ENCODE measurements at regions not wholly inside any gene's neighbourhood (a gene's known extent, or its start where the extent isn't known, plus 50 kb on each side); places are given as distances from the start of the nearest gene placed in this dataset.

DNA sequence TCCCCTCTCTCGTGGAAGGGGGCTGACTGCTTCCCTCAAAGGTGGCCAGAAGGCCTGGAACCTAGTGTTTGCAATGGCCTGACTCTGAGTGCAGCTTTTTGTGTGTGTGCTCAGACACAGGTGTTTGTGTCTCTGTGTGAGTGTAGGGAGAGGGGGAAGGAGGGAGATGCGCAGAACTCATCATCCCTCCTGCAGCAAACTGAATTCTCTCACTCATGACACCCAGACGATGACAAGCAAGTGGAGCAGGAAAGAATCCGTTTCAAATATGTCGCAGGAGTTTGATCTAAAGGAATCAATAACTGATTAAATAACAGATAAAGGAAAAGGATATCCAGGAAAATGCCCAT is 101.4 kb downstream of the TNFAIP3 start:
- Histone ChIP-seq H3K79me1 (ENCODE audit: low read depth, low read length) (no peaks in the 10 kb centered on the region), H2AK5ac (ENCODE audit: low read depth, low read length) (no peak overlapping the region), H3K9ac (ENCODE audit: low read depth, low read length, poor library complexity) (no peak overlapping the region), H3K27me3 (ENCODE audit: control insufficient read depth in 3 of 3, insufficient read depth in 3 of 3, low read depth in 1 of 3, low read length in 3 of 3) (no peaks in the 10 kb centered on the region), H2BK120ac (ENCODE audit: low read depth, low read length) (no peak overlapping the region), H3K18ac (ENCODE audit: low read length) (no peak overlapping the region), H3K27ac (replicated peaks; ENCODE audit: low read length) (no peak overlapping the region), H3K23ac (ENCODE audit: low read depth, low read length, poor library complexity) (no peak overlapping the region), H2BK15ac (ENCODE audit: low read length) (no peak overlapping the region), H3K4me3 (ENCODE audit: low read length in 2 of 2) (no peak overlapping the region), H4K91ac (ENCODE audit: low read depth, low read length, poor library complexity) (no peak overlapping the region), H3K9me3 (replicated peaks in 1 of 2; ENCODE audit: control insufficient read depth in 2 of 2, insufficient read depth in 1 of 2, low read depth in 1 of 2, low read length in 2 of 2) (no peaks in the 10 kb centered on the region), H2BK12ac (ENCODE audit: low read length) (no peak overlapping the region), H3K14ac (ENCODE audit: low read length) (no peak overlapping the region), H3K4ac (ENCODE audit: low read length) (no peak overlapping the region), H3K4me2 (ENCODE audit: insufficient read depth, low read length, poor library complexity, severe bottlenecking) (no peak overlapping the region), H4K8ac (ENCODE audit: low read depth, low read length) (no peak overlapping the region), H3K36me3 (replicated peaks in 1 of 2; ENCODE audit: control insufficient read depth in 2 of 2, insufficient read depth in 2 of 2, low read length in 2 of 2) (no peaks in the 10 kb centered on the region), H2AFZ (ENCODE audit: low read length) (no peak overlapping the region), H3K4me1 (ENCODE audit: control insufficient read depth in 2 of 2, insufficient read depth in 1 of 2, low read depth in 1 of 2, low read length in 2 of 2) (no peaks in the 10 kb centered on the region), H2BK5ac (ENCODE audit: low read length) (no peak overlapping the region)
- no peak for DNase-seq (ENCODE audit: low spot score)
- WGBS, 2 donors (ENCODE audit: extremely low coverage in 2 of 2, insufficient read length in 2 of 2, insufficient replicate concordance in 1 of 2), result no CpG with 5 or more reads among the region's 5 CpGs

- H3K14ac ChIP-seq (ENCODE audit: low read length), result no peak overlapping the region
- H3K4me3 ChIP-seq (ENCODE audit: low read length in 2 of 2), result no peak overlapping the region
- H4K8ac ChIP-seq (ENCODE audit: low read depth, low read length), result no peak overlapping the region
- H3K9ac ChIP-seq (ENCODE audit: low read depth, low read length, poor library complexity), result no peak overlapping the region
- H3K36me3 ChIP-seq (replicated peaks in 1 of 2; ENCODE audit: control insufficient read depth in 2 of 2, insufficient read depth in 2 of 2, low read length in 2 of 2), result no peaks in the 10 kb centered on the region
- H3K18ac ChIP-seq (ENCODE audit: low read length), result no peak overlapping the region
- H3K27ac ChIP-seq (replicated peaks; ENCODE audit: low read length), result no peak overlapping the region
- H3K4ac ChIP-seq (ENCODE audit: low read length), result no peak overlapping the region
- H3K23ac ChIP-seq (ENCODE audit: low read depth, low read length, poor library complexity), result no peak overlapping the region
- no peak overlapping the region for H2BK12ac ChIP-seq (ENCODE audit: low read length)
- H2AK5ac ChIP-seq (ENCODE audit: low read depth, low read length), result no peak overlapping the region
- no peak overlapping the region for H4K91ac ChIP-seq (ENCODE audit: low read depth, low read length, poor library complexity)
- WGBS, 2 donors (ENCODE audit: extremely low coverage in 2 of 2, insufficient read length in 2 of 2, insufficient replicate concordance in 1 of 2), result no CpG with 5 or more reads among the region's 1 CpG
- H3K4me1 ChIP-seq (ENCODE audit: control insufficient read depth in 2 of 2, insufficient read depth in 1 of 2, low read depth in 1 of 2, low read length in 2 of 2), result no peaks in the 10 kb centered on the region
- no peak overlapping the region for H2BK15ac ChIP-seq (ENCODE audit: low read length)
- no peak overlapping the region for H2BK5ac ChIP-seq (ENCODE audit: low read length)
- no peaks in the 10 kb centered on the region for H3K27me3 ChIP-seq (ENCODE audit: control insufficient read depth in 3 of 3, insufficient read depth in 3 of 3, low read depth in 1 of 3, low read length in 3 of 3)
- DNase-seq (ENCODE audit: low spot score), result no peak
- no peak overlapping the region for H3K4me2 ChIP-seq (ENCODE audit: insufficient read depth, low read length, poor library complexity, severe bottlenecking)
- no peaks in the 10 kb centered on the region for H3K9me3 ChIP-seq (replicated peaks in 1 of 2; ENCODE audit: control insufficient read depth in 2 of 2, insufficient read depth in 1 of 2, low read depth in 1 of 2, low read length in 2 of 2)
- H2BK120ac ChIP-seq (ENCODE audit: low read depth, low read length), result no peak overlapping the region
- H3K79me1 ChIP-seq (ENCODE audit: low read depth, low read length), result no peaks in the 10 kb centered on the region
- H2AFZ ChIP-seq (ENCODE audit: low read length), result no peak overlapping the region
These were observed 101.8 kb downstream of the TNFAIP3 start for GRCh38 chr6:137968901-137969300.

DNA sequence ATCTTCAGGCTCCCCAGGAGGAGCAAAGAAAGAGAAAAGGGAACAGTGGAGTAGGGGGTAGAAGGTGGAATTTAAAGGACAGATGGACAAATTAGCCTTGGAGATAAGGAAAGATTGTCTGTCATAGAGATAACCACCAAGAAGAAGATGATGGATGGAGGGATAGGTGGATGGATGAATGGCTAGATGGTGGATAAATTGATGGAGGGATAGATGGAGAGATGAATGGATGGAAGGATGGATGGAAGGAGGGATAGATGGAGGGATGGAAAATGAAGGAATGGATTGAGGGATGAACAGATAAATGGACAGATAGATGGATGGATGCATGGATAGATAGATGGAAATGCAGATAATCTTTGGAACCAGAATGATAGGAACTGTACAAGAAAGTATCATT is 102.8 kb downstream of the TNFAIP3 start:
- Histone ChIP-seq H3K4me1 (ENCODE audit: control insufficient read depth in 2 of 2, insufficient read depth in 1 of 2, low read depth in 1 of 2, low read length in 2 of 2) (no peaks in the 10 kb centered on the region), H3K79me1 (ENCODE audit: low read depth, low read length) (no peaks in the 10 kb centered on the region), H2BK5ac (ENCODE audit: low read length) (no peak overlapping the region), H3K9ac (ENCODE audit: low read depth, low read length, poor library complexity) (no peak overlapping the region), H2BK15ac (ENCODE audit: low read length) (no peak overlapping the region), H2BK12ac (ENCODE audit: low read length) (no peak overlapping the region), H3K4me2 (ENCODE audit: insufficient read depth, low read length, poor library complexity, severe bottlenecking) (no peak overlapping the region), H2AK5ac (ENCODE audit: low read depth, low read length) (no peak overlapping the region), H3K27me3 (ENCODE audit: control insufficient read depth in 3 of 3, insufficient read depth in 3 of 3, low read depth in 1 of 3, low read length in 3 of 3) (no peaks in the 10 kb centered on the region), H2AFZ (ENCODE audit: low read length) (no peak overlapping the region), H4K91ac (ENCODE audit: low read depth, low read length, poor library complexity) (no peak overlapping the region), H3K9me3 (replicated peaks in 1 of 2; ENCODE audit: control insufficient read depth in 2 of 2, insufficient read depth in 1 of 2, low read depth in 1 of 2, low read length in 2 of 2) (no peaks in the 10 kb centered on the region), H2BK120ac (ENCODE audit: low read depth, low read length) (no peak overlapping the region), H3K27ac (replicated peaks; ENCODE audit: low read length) (no peak overlapping the region), H3K18ac (ENCODE audit: low read length) (no peak overlapping the region), H3K4me3 (ENCODE audit: low read length in 2 of 2) (no peak overlapping the region), H3K36me3 (replicated peaks in 1 of 2; ENCODE audit: control insufficient read depth in 2 of 2, insufficient read depth in 2 of 2, low read length in 2 of 2) (no peaks in the 10 kb centered on the region), H3K4ac (ENCODE audit: low read length) (no peak overlapping the region), H4K8ac (ENCODE audit: low read depth, low read length) (no peak overlapping the region), H3K14ac (ENCODE audit: low read length) (no peak overlapping the region), H3K23ac (ENCODE audit: low read depth, low read length, poor library complexity) (no peak overlapping the region)
- DNase-seq (ENCODE audit: low spot score), result no peak

GRCh38 chr6:137970368-137970767 is 103.3 kb downstream of the TNFAIP3 start:
- no peak overlapping the region for H2BK15ac ChIP-seq (ENCODE audit: low read length)
- no peaks in the 10 kb centered on the region for H3K79me1 ChIP-seq (ENCODE audit: low read depth, low read length)
- no peak overlapping the region for H3K4me3 ChIP-seq (ENCODE audit: low read length in 2 of 2)
- no peak overlapping the region for H3K23ac ChIP-seq (ENCODE audit: low read depth, low read length, poor library complexity)
- H3K4ac ChIP-seq (ENCODE audit: low read length), result no peak overlapping the region
- H2BK120ac ChIP-seq (ENCODE audit: low read depth, low read length), result no peak overlapping the region
- DNase-seq (ENCODE audit: low spot score), result no peak
- H4K91ac ChIP-seq (ENCODE audit: low read depth, low read length, poor library complexity), result no peak overlapping the region
- no peak overlapping the region for H2BK12ac ChIP-seq (ENCODE audit: low read length)
- no peak overlapping the region for H3K4me2 ChIP-seq (ENCODE audit: insufficient read depth, low read length, poor library complexity, severe bottlenecking)
- no peak overlapping the region for H2AK5ac ChIP-seq (ENCODE audit: low read depth, low read length)
- H3K4me1 ChIP-seq (ENCODE audit: control insufficient read depth in 2 of 2, insufficient read depth in 1 of 2, low read depth in 1 of 2, low read length in 2 of 2), result no peaks in the 10 kb centered on the region
- no peak overlapping the region for H3K9ac ChIP-seq (ENCODE audit: low read depth, low read length, poor library complexity)
- no peak overlapping the region for H3K14ac ChIP-seq (ENCODE audit: low read length)
- H3K27me3 ChIP-seq (ENCODE audit: control insufficient read depth in 3 of 3, insufficient read depth in 3 of 3, low read depth in 1 of 3, low read length in 3 of 3), result no peaks in the 10 kb centered on the region
- no CpG with 5 or more reads among the region's 4 CpGs for WGBS, 2 donors (ENCODE audit: extremely low coverage in 2 of 2, insufficient read length in 2 of 2, insufficient replicate concordance in 1 of 2)
- H3K27ac ChIP-seq (replicated peaks; ENCODE audit: low read length), result no peak overlapping the region
- H4K8ac ChIP-seq (ENCODE audit: low read depth, low read length), result no peak overlapping the region
- no peak overlapping the region for H2AFZ ChIP-seq (ENCODE audit: low read length)
- H3K36me3 ChIP-seq (replicated peaks in 1 of 2; ENCODE audit: control insufficient read depth in 2 of 2, insufficient read depth in 2 of 2, low read length in 2 of 2), result no peaks in the 10 kb centered on the region
- no peak overlapping the region for H2BK5ac ChIP-seq (ENCODE audit: low read length)
- no peak overlapping the region for H3K18ac ChIP-seq (ENCODE audit: low read length)
- no peaks in the 10 kb centered on the region for H3K9me3 ChIP-seq (replicated peaks in 1 of 2; ENCODE audit: control insufficient read depth in 2 of 2, insufficient read depth in 1 of 2, low read depth in 1 of 2, low read length in 2 of 2)
